GM12873 (cell line): ENCODE measurements at regions not wholly inside any gene's neighbourhood (a gene's known extent, or its start where the extent isn't known, plus 50 kb on each side); places are given as distances from the start of the nearest gene placed in this dataset.

Source experiments
- CTCF ChIP-seq: IDR thresholded peaks from 2 replicates; pipeline ENCODE4 v1.5.1; 2012; ENCODE audit warnings: low read depth, mild to moderate bottlenecking, moderate library complexity, low read length, control low read depth; ENCODE audit not compliant: insufficient read depth; ENCODE audit errors: missing control alignments

DNA sequence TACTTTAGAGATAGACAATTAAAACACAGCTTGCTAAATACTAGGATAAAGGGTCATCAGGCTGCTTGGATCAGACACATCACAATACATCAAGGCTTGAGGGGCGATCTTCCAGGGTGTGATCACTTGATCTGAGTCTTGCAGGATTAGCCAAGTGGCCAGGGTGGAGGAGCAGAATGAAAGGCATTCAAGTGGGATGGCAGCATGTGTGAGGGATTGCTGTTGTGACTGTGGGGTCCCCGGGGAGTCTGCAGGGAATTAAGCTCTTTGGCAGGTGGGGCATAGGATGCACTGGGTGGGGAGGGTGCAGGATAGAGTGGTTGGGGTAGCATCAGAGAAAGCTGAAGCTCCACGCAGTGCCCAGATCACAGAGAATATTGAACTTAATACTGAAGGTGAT is 58.0 kb upstream of the TMEM163 start:
- TF ChIP-seq CTCF = no peak

DNA sequence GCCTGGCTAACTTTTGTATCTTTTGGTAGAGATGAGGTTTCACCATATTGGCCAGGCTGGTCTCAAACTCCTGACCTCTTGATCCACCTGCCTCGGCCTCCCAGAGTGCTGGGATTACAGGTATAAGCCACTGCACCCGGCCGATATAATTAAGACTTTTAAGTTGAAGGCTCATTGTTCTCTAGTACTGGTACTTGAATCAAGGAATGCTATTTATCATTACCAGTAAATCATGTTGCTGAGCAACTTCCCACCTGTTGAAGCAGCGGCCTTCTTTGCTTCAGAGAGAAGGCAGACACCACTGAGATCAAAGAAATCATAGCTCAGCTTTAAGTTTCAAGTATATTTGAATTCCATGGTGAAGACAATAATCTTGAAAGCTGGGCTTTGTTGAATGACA is 58.8 kb upstream of the TMEM163 start:
- no peak for TF ChIP-seq CTCF

DNA sequence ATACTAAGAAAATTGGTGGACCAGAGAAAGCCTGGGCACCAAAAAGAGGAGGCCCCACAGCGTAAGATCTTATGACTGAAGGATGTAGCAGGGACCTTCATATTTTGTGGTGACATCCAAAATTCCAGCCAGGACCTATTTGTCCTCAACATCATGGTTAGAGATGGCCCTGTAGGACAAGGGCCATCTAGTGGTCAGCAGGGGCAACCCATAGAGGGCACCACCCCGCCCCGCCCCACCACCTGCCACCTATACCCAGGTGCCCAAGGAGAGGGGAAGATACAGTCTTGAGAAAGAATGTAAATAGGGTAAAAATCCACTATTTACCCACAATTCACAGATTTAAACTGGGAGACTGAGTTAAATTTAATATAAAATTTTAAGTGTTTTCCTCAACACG is 59.6 kb upstream of the TMEM163 start:
- TF ChIP-seq CTCF = peak; percentile 46

DNA sequence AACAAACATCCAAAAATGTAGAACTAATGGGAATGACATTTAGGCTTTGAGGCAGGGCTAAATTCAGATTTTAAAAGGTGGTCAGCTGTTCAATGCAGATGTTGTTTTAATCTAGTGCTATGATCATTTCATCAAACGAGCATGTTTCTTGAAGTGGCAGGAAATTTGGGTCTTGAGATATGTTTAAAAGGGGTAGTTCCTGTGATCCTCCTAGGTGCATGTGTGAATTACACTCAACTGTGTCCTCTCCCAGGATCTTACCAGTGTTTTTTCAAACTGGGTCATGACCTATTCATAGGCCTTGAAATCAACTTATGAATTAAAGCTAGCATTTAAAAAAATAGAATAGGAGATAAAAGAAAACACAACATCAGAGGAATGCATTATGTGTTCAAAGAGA is 57.4 kb upstream of the ACMSD start:
- TF ChIP-seq CTCF = no peak

- TF ChIP-seq CTCF = no peak
These were observed 56.3 kb upstream of the ACMSD start for GRCh38 chr2:134782107-134782506.

DNA sequence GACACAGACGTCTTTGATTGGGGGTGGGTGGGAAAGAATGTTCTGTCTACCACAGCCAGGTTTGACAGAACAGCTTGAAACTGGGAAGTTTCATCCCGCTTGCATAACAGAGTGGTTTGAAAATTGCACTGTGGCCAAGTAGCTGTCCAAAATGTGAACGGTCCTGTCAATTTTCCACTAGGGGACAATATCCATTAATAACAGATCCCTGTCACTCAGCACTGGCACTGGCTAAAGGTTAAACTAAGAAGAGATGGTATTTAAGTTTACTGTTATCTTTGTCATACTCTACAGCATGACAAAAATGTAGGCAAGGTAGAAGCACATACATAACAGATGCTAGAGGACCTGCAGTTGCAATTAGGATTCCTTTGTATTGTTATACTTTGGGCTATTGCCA is 55.6 kb upstream of the ACMSD start:
- peak; percentile 67 for TF ChIP-seq CTCF

DNA sequence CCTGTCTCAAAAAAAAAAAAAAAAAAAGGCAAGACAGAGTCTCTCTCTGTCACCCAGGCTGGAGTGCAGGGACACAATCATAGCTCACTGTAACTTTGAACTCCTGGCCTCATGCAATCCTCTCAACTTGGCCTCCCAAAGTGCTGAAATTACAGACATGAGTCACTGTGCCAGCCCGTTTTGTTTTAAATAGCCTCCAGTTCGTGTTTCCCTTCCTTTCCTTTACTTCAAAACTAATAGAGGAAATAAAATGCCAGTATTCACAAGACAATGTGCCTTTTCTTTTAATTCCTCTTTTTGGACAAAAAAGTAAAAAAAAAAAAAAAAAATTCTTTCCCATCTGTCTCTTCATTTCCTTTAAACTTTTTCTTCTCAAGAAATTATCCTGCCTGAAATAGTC is 54.5 kb upstream of the ACMSD start:
- TF ChIP-seq CTCF = no peak
